OCI-M1 (cell line): ENCODE measurements at regions not wholly inside any gene's neighbourhood (a gene's known extent, or its start where the extent isn't known, plus 50 kb on each side); places are given as distances from the start of the nearest gene placed in this dataset.

Experiments used
- DNase-seq: peaks from one replicate; lab custom pipeline; 2025; lab: John Stamatoyannopoulos, UW

DNA sequence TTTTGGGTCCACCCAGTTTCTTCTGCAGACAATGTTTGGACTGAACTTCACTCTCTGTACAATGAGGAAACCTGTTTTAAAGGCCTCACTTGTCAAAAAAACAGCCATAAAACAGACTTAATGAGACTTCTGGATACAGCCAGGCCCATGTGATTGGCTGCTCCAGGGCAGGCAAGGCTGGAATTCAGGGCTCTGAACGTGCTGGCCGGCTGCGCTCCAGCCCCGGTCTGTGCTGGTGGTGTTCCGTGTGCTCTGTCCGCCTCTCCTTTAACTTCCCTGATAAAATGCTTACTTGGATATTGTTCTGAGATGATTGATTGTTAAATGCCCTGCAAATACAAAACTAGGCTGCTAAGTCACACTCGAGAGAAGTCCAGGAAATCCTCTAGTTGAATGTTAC lies 131.2 kb upstream of the KLF4 start:
- no peak for DNase-seq

DNA sequence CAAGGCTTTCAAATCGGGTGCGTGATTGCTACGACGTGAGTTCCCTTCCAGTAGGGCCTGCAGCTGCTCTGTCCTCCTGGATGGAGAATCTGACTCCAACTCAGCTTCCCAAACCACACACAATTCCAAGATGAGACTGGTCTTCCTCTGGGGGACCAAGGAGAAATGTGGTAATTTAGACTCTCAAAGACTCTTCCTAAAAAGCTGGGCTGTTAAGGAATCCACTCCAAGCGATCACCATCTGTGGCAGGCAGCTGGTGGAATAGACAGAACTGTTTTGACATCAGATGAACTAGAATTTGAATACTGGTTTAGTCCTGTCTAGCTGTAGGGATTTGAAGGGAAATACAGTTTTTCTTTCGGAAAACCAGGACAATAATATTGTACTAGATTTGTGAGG lies 130.7 kb upstream of the KLF4 start:
- DNase-seq = no peak

DNA sequence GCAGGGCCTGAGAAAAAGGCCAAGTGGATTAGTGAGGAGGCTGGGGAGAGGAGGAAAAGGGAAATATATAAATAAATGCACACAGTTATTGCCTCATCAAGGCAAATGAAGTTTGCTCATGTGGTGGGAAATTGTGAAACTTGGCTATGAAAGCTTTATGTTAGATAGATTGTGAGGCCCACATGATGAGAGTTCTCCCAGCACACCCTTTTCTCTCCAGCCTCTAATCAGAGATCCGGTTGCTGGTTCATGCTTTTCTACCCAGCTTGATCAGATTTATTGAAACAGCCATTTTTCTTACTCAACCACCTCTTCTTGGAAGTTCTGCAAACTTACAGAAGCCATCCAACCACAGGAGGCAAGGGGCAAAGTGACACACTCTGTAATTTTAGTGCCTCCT lies 125.8 kb upstream of the KLF4 start:
- DNase-seq = peak; percentile 64

DNA sequence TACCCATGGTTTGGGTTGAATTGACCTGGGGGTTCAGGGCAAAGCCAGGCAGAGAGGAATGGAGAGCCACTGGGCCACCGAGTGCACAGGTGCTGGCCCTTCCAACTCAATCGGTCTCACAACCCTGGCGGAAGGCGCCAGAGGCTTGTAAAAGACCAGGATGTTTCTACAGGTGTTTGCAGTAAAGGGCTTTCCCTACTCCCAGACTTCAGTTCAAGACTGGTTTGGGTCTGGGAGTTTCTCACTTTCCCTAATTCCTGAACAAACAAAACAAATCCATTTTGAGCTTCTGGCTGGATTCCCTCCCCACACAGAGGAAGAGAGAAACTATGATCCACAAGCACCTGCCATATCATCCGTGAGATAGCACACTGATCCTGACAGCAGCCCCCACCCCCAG lies 125.2 kb upstream of the KLF4 start:
- DNase-seq = no peak

DNA sequence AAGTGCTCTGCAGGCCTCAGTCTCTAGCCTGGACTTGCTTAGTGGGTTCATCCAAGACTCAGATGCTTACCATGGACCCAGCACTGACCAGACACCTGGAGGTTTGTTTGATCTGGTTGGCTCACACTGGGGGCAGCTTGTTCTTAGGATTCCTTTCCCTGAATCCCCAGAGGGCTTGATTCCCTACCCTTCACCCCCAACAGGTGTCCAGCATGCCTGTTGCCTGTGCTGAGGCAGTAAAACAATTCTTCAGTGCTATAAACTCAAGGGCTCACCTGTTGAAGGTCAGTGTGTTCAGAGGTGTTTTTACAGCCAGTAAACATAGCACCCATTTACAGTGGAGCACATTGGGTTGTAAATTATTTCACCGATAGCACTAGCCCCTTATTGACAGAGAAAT lies 123.8 kb upstream of the KLF4 start:
- no peak for DNase-seq

- peak; percentile 43 for DNase-seq
Observed at GRCh38 chr9:107612136-107612535, 122.6 kb upstream of the KLF4 start.

GRCh38 chr9:107609547-107609946 lies 120.0 kb upstream of the KLF4 start:
- no peak for DNase-seq

DNA sequence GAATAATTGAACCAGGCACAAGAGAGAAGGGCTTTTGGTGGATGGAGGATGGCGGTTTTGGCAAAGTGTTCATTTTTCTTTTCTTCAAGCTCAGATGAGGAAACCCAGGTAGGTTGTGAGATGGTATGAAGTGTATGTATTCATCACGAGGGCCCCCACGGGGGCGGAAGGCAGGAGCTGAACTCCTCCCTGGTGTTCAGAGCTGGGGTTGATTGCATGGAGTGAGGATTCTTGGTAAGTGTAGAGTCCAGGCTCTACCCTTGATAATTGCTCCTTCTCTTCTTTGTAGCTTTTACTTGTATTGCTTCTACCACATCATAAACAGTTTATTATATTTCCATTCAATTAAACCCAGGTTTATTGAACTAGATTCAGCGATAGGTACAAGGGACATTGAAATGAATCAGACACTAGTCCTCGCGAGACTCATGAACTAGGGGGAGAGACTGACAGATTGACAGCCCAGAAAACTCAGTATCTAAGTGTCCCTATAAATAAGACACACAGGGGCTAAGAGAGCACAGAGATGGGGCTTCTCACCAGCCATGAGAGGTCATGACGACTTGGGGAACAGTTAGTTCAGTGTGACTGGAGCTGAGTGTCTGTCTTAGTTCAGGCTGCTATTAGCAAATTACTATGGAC lies 116.7 kb upstream of the KLF4 start:
- DNase-seq = no peak

DNA sequence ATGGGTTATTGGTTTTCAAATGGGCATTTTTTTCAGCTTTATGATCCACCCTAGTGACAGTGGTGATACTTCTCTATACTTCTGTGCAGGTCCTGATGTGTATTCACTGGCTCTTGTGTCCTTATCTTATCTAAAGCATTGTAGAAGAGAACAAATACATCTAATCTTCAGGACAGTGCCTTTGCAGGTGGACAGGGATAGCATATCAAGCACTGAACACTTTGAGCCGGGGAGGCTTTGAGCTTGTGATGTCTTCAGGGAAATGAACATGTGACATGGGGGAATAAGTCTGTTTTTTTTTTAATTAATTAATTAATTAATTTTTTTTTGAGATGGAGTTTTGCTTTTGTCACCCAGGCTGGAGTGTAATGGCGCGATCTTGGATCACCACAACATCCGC lies 115.5 kb upstream of the KLF4 start:
- no peak for DNase-seq

- no peak for DNase-seq
Observed at GRCh38 chr9:107603281-107603680, 113.7 kb upstream of the KLF4 start.

DNA sequence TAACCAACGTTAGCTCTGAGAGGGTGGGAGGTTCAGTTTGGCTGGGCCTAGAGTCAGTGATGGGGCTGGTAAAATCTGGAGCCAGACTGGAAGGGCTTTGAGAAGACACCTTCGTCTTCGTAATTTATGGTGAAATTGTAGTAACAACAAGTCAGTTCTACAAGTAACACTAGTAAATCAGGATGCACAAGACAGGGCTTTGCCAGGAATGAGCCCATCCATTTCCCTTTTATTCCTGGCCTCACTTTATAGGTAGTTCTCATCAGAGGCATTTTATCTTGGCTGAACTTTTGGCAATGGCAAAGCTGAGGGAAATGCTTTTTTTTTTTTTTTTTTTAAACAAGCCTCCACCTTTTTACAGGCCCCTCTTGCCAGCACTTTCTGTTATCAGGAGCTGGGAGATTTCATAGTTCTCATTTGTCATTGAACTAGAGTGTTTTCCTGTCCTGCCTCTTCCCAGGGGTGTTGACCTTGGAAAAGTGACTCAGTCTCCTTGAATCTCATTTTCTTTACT lies 110.5 kb upstream of the KLF4 start:
- DNase-seq = no peak

GRCh38 chr9:107597743-107598217 lies 108.2 kb upstream of the KLF4 start:
- DNase-seq = no peak

DNA sequence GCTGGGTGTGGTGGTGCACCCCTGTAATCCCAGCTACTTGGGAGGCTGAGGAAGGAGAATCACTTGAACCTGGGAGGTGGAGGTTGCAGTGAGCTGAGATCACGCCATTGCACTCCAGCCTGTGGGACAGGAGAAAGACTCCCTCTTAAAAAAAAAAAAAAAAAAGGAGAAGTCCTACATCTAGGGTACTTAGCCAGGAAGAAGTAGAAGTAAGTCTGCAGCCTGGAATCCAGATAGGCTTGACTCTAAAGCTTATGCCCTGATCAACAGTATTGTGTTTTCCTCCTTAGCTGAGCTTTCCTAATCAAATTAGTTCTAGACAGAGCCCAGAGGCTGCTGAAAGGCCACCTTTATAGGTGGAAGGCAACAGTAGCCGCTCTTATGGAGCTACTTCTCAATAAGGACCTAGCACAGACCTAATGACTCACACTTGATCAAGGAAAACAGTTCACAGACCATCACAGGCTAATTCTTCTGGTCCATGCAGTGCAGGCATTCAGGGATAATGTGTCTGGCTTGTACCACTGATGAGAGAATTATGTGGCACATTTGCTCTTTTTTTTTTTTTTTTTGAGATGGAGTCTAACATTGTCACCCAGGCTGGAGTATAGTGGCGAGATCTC lies 105.5 kb upstream of the KLF4 start:
- peak; percentile 24 for DNase-seq

DNA sequence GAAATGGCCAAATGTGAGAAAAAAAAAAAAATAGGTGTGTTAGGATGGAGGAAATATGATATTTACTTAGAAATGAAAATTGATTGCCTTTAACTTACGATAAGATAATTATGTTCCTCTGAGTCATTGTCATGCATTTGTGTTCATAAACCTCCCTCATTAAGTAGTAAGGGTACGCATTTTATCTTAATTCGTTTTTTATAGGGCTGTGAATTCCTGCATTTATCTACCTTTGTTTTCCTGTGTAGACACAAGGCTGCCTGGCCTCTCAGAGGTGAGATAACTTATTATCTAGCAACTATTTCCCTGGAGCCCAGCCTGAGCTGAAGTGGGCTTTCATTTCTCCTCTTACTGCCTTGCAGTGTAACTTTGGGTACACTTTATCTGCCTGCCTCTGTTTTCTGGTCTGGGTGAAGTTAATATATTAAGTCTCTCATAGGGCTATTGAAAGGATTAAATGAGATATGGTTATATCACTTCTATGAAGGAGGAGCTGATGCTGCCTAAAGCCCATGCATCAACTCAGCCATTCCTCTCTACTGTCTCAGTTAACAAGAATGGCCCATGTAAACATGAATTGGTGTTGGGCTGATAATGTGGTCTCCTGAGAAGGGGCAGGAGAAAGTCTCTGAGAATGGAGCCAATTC lies 103.8 kb upstream of the KLF4 start:
- no peak for DNase-seq

- DNase-seq = no peak
Observed at GRCh38 chr9:107592424-107592823, 102.9 kb upstream of the KLF4 start.

DNA sequence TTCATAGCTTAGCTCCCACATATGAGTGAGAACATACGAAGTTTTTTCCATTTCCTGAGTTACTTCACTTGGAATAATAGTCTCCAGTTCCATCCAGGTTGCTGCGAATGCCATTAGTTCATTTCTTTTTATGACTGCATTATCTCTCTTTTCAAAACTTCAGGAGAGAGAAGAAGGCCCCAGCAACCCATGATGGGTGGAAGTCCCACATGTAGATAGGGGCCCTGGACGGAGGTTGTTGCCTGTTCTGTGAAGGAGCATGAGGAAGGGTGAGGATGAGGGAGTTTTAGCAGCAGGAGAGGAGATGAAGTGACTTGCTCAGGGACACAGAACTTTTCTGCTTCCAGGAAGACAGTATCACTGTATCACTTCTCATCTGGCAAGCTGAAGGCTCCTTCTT lies 102.2 kb upstream of the KLF4 start:
- DNase-seq = no peak

- DNase-seq = no peak
Observed at GRCh38 chr9:107588393-107588792, 98.8 kb upstream of the KLF4 start.

- peak; percentile 37 for DNase-seq
Observed at GRCh38 chr9:107587191-107587963, 97.8 kb upstream of the KLF4 start.

DNA sequence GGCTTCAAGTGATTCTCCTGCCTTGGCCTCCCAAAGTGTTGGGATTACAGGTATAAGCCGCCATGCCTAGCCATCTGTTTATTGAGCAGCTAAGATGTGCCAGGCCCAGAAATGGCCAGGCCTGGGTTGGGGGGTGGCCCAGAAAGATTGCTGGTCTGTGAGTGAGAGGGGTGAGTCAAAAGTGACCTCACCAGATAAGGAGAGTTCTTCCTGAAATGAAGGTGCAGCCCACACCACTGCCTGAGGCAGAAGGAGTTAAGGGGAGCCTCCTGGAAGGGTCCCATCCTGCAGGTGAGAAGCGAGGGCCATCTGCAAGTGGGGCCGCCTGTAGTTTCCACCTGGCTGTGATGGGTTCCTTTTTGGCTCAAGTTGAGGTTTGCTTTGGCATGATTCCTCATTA lies 96.9 kb upstream of the KLF4 start:
- no peak for DNase-seq

- no peak for DNase-seq
Observed at GRCh38 chr9:107585465-107585864, 95.9 kb upstream of the KLF4 start.

GRCh38 chr9:107584944-107585343 lies 95.4 kb upstream of the KLF4 start:
- no peak for DNase-seq

GRCh38 chr9:107584186-107584585 lies 94.6 kb upstream of the KLF4 start:
- no peak for DNase-seq
